IMR-90 (cell line): ENCODE measurements at regions not wholly inside any gene's neighbourhood (a gene's known extent, or its start where the extent isn't known, plus 50 kb on each side); places are given as distances from the start of the nearest gene placed in this dataset.

ENCODE experiments used
- ATAC-seq: fragments of 200-7000 bp; cut with Tn5 transposase; 2 replicates; pipeline ENCODE4 v1.9.1; 2020; ENCODE audit warnings: low read depth, mild to moderate bottlenecking, moderate library complexity
- BruUV-seq: library from RNA; stranded (reverse); fragments of 400-500 nt; replicated peaks from 2 replicates; lab custom pipeline; 2021; lab: Mats Ljungman, UMichigan
- CTCF ChIA-PET: fragments of 300-600 bp; formaldehyde crosslinking; extraction: SDS; loops from one replicate; lab custom pipeline; 2021; ENCODE audit warnings: antibody characterized with exemption; lab: Yijun Ruan, JAX
- POLR2A ChIA-PET: fragments of 300-600 bp; sonication (Branson Sonifier 250); formaldehyde crosslinking; loops from one replicate; lab custom pipeline; 2022; ENCODE audit warnings: antibody characterized with exemption; ENCODE audit not compliant: unreplicated experiment; lab: Charles Lee
- DNase-seq: peaks from one replicate; pipeline ENCODE4 v3.0.0; 2013
- H2AFZ ChIP-seq: replicated peaks from 2 replicates; pipeline ENCODE3; 2013; ENCODE audit warnings: low read length, mild to moderate bottlenecking; ENCODE audit not compliant: poor library complexity
- H2AK5ac ChIP-seq: 2 replicates; pipeline ENCODE4 v1.6.1; 2013; ENCODE audit warnings: low read depth, low read length, inconsistent platforms
- H2AK9ac ChIP-seq: replicated peaks from 2 replicates; pipeline ENCODE3; 2013; ENCODE audit warnings: mild to moderate bottlenecking, low read depth, low read length, moderate library complexity; ENCODE audit not compliant: poor library complexity
- H2BK120ac ChIP-seq: 2 replicates; pipeline ENCODE4 v1.6.1; 2013; ENCODE audit warnings: low read depth, low read length, inconsistent platforms
- H2BK15ac ChIP-seq: 3 replicates; pipeline ENCODE4 v1.6.1; 2013; ENCODE audit warnings: low read depth, low read length, inconsistent platforms
- H2BK20ac ChIP-seq: 2 replicates; pipeline ENCODE4 v1.6.1; 2013; ENCODE audit warnings: low read depth, mild to moderate bottlenecking, inconsistent platforms, low read length, moderate library complexity
- H2BK5ac ChIP-seq: 2 replicates; pipeline ENCODE4 v1.6.1; 2013; ENCODE audit warnings: mild to moderate bottlenecking, low read depth, low read length, inconsistent platforms; ENCODE audit not compliant: poor library complexity, severe bottlenecking
- H3K14ac ChIP-seq: replicated peaks from 2 replicates; pipeline ENCODE4 v1.6.1; 2013; ENCODE audit warnings: low read depth, low read length, inconsistent platforms
- H3K18ac ChIP-seq: 2 replicates; pipeline ENCODE4 v1.6.1; 2013; ENCODE audit warnings: low read depth, low read length, control low read depth
- H3K23ac ChIP-seq: 2 replicates; pipeline ENCODE4 v1.6.1; 2013; ENCODE audit warnings: low read depth, low read length, inconsistent platforms
- H3K27ac ChIP-seq: 2 replicates; pipeline ENCODE4 v1.5.1; 2013; ENCODE audit warnings: mild to moderate bottlenecking, control low read depth, low read length; ENCODE audit not compliant: insufficient read depth
- H3K27me3 ChIP-seq: 2 replicates; pipeline ENCODE4 v1.6.1; 2013; ENCODE audit warnings: low read length; ENCODE audit not compliant: control insufficient read depth, insufficient read depth
- H3K36me3 ChIP-seq: 2 replicates; pipeline ENCODE4 v1.6.1; 2013; ENCODE audit warnings: low read length, mixed read lengths; ENCODE audit not compliant: control insufficient read depth, insufficient read depth
- H3K4ac ChIP-seq: 2 replicates; pipeline ENCODE4 v1.6.1; 2013; ENCODE audit warnings: low read depth, low read length, inconsistent platforms
- H3K4me1 ChIP-seq: 2 replicates; pipeline ENCODE4 v1.6.1; 2013; ENCODE audit warnings: low read length, mixed read lengths; ENCODE audit not compliant: control insufficient read depth, insufficient read depth
- H3K4me2 ChIP-seq: 2 replicates; pipeline ENCODE4 v1.6.1; 2013; ENCODE audit warnings: low read depth, mild to moderate bottlenecking, control low read depth, low read length, moderate library complexity
- H3K4me3 ChIP-seq: 2 replicates; pipeline ENCODE4 v1.5.1; 2013; ENCODE audit warnings: low read depth, mild to moderate bottlenecking, control low read depth, low read length, moderate library complexity; ENCODE audit not compliant: insufficient read depth
- H3K56ac ChIP-seq: 2 replicates; pipeline ENCODE4 v1.6.1; 2013; ENCODE audit warnings: low read length, inconsistent platforms; ENCODE audit not compliant: insufficient read depth; ENCODE audit errors: extremely low read depth
- H3K79me1 ChIP-seq, 2 experiments: 2 replicates each; pipeline ENCODE4 v1.6.1; 2013; ENCODE audit warnings: low read length in 2 of 2, inconsistent platforms in 1 of 2, low read depth in 1 of 2
- H3K9ac ChIP-seq: 2 replicates; pipeline ENCODE4 v1.6.1; 2013; ENCODE audit warnings: low read depth, low read length, control low read depth
- H3K9me1 ChIP-seq: 2 replicates; pipeline ENCODE4 v1.6.1; 2013; ENCODE audit warnings: low read length, inconsistent platforms; ENCODE audit not compliant: insufficient read depth
- H3K9me3 ChIP-seq: 2 replicates; pipeline ENCODE4 v1.6.1; 2013; ENCODE audit warnings: low read length; ENCODE audit not compliant: control insufficient read depth, insufficient read depth
- H4K20me1 ChIP-seq: 2 replicates; pipeline ENCODE4 v1.6.1; 2013; ENCODE audit warnings: low read length, inconsistent platforms; ENCODE audit not compliant: insufficient read depth
- H4K5ac ChIP-seq: 2 replicates; pipeline ENCODE4 v1.6.1; 2013; ENCODE audit warnings: mild to moderate bottlenecking, low read depth, low read length, control low read depth
- H4K8ac ChIP-seq, 2 experiments: 2 replicates each; pipeline ENCODE4 v1.6.1; 2013; ENCODE audit warnings: low read depth in 2 of 2, low read length in 2 of 2, control low read depth in 1 of 2, inconsistent platforms in 1 of 2
- H4K91ac ChIP-seq: 2 replicates; pipeline ENCODE4 v1.6.1; 2013; ENCODE audit warnings: low read depth, low read length, inconsistent platforms; ENCODE audit not compliant: insufficient read depth
- CHD1 ChIP-seq: IDR thresholded peaks from 2 replicates; pipeline ENCODE4 v1.6.1; 2012; ENCODE audit warnings: low read depth, low read length, improper control_type of control experiment
- ELK1 ChIP-seq: fragments of 150-350 bp; IDR thresholded peaks from 2 replicates; pipeline ENCODE4 v1.6.1; 2016; ENCODE audit warnings: low read depth, mild to moderate bottlenecking, low read length, moderate library complexity, borderline replicate concordance
- FOS ChIP-seq: fragments of 150-350 bp; IDR thresholded peaks from 2 replicates; pipeline ENCODE4 v1.6.1; 2016; ENCODE audit warnings: low read depth, low read length
- MAFK ChIP-seq: IDR thresholded peaks from 2 replicates; pipeline ENCODE4 v1.6.1; 2012; ENCODE audit warnings: low read depth, low read length, improper control_type of control experiment
- RCOR1 ChIP-seq: IDR thresholded peaks from 2 replicates; pipeline ENCODE4 v1.6.1; 2012; ENCODE audit warnings: mild to moderate bottlenecking, low read length, improper control_type of control experiment; ENCODE audit not compliant: insufficient replicate concordance
- WGBS, 2 experiments: methylation state at CpG; one replicate each; pipeline versions ENCODE4 v1.1.5 to v1.1.7; 2013; ENCODE audit warnings: missing lambda C conversion rate in 2 of 2; ENCODE audit not compliant: insufficient read length in 1 of 2; ENCODE audit errors: extremely low coverage in 2 of 2; 5-methylcytosine and 5-hydroxymethylcytosine counted together
- dilution Hi-C: fragments of 300-500 bp; cut with HindIII; formaldehyde crosslinking; loops from one replicate; pipeline ENCODE4 v1.14.3; 2018; ENCODE audit warnings: low sequenced_read_pairs; ENCODE audit not compliant: unreplicated experiment
- in situ Hi-C: fragments of 300-500 bp; cut with MboI; formaldehyde crosslinking; loops from 3 replicates; pipeline ENCODE4 v1.14.3; 2019; ENCODE audit warnings: low sequenced_read_pairs, inconsistent platforms, mixed read lengths
- intact Hi-C: fragments of 100-400 bp; cut with micrococcal nuclease; formaldehyde crosslinking; loops from 2 replicates; pipeline ENCODE4 v1.10.0; 2022
- TF ChIP-seq, protein P1 (sequence below): conservative IDR thresholded peaks from 2 replicates; pipeline ENCODE4 v1.5.1; 2012; ENCODE audit warnings: mild to moderate bottlenecking, low read depth, low read length, improper control_type of control experiment

DNA sequence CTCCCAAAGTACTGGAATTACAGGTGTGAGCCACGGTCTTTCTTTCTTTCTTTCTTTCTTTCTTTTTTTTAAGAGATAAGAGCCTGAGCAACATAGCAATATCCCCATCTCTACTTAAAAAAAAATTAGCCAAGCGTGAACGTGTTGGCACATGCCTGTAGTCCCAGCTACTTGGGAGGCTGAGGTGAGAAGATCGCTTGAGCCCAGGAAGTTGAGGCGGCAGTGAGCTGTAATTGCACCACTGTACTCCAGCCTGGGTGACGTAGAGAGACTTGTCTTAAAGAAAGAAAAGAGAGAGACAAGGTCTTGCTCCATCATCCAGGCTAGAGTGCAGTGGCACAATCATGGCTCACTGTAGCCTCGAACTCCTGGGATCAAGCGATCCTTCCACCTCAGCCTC, 162.0 kb upstream of the MLN start:
- in situ Hi-C loops, result no loop called here

More for the DNA sequence above, 162.0 kb upstream of the MLN start:
- Histone ChIP-seq H2BK5ac (no peak overlapping the region), H3K27ac (no peak overlapping the region), H3K14ac (no peak overlapping the region), H3K79me1 (no peaks in the 10 kb centered on the region), H4K5ac (no peak overlapping the region), H3K27me3 (peaks cover 50% of the 10 kb centered on the region), H2AK9ac (no peak overlapping the region), H2BK120ac (no peak overlapping the region), H3K4me1 (no peaks in the 10 kb centered on the region), H4K91ac (no peak overlapping the region), H3K23ac (no peak overlapping the region), H3K9ac (no peak overlapping the region), H3K36me3 (no peaks in the 10 kb centered on the region), H3K4me3 (no peak overlapping the region), H3K9me1 (no peaks in the 10 kb centered on the region), H3K9me3 (no peaks in the 10 kb centered on the region), H2BK20ac (no peak overlapping the region), H3K4me2 (no peak overlapping the region), H3K18ac (no peak overlapping the region), H2AK5ac (no peak overlapping the region), H2AFZ (no peak overlapping the region), H4K8ac (no peak overlapping the region), H3K4ac (no peak overlapping the region), H3K56ac (no peak overlapping the region), H4K20me1 (no peaks in the 10 kb centered on the region), H2BK15ac (no peak overlapping the region)
- ATAC-seq, result no peak
- CTCF ChIA-PET, result no interaction called here
- DNase-seq, result no peak
- WGBS, 2 experiments, result no CpG with 5 or more reads among the region's 8 CpGs
- BruUV-seq, result no TSS peak
- dilution Hi-C loops (no loop called here), intact Hi-C loops (no loop called here)
- TF ChIP-seq RCOR1 (no peak), ELK1 (no peak), FOS (no peak), MAFK (no peak), CHD1 (no peak)
- TF ChIP-seq, protein P1, sequence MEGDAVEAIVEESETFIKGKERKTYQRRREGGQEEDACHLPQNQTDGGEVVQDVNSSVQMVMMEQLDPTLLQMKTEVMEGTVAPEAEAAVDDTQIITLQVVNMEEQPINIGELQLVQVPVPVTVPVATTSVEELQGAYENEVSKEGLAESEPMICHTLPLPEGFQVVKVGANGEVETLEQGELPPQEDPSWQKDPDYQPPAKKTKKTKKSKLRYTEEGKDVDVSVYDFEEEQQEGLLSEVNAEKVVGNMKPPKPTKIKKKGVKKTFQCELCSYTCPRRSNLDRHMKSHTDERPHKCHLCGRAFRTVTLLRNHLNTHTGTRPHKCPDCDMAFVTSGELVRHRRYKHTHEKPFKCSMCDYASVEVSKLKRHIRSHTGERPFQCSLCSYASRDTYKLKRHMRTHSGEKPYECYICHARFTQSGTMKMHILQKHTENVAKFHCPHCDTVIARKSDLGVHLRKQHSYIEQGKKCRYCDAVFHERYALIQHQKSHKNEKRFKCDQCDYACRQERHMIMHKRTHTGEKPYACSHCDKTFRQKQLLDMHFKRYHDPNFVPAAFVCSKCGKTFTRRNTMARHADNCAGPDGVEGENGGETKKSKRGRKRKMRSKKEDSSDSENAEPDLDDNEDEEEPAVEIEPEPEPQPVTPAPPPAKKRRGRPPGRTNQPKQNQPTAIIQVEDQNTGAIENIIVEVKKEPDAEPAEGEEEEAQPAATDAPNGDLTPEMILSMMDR, result no peak
- POLR2A ChIA-PET, result no interaction called here
